Panc1 (cell line): ENCODE measurements at regions not wholly inside any gene's neighbourhood (a gene's known extent, or its start where the extent isn't known, plus 50 kb on each side); places are given as distances from the start of the nearest gene placed in this dataset.

Experiments used
- CTCF ChIP-seq: fragments of 450-650 bp; IDR thresholded peaks from 2 replicates; pipeline ENCODE4 v1.5.1; 2017; ENCODE audit warnings: mild to moderate bottlenecking
- POLR2AphosphoS5 ChIP-seq: IDR thresholded peaks from 2 replicates; pipeline ENCODE4 v1.6.1; 2012; ENCODE audit warnings: mild to moderate bottlenecking, low read depth, low read length, moderate library complexity
- TCF7L2 ChIP-seq: IDR thresholded peaks from 2 replicates; pipeline ENCODE4 v1.6.1; 2011; ENCODE audit warnings: mild to moderate bottlenecking, low read depth, low read length, inconsistent platforms
- TF ChIP-seq, protein P1 (sequence below), 2 experiments: IDR thresholded peaks; 2 replicates each; pipeline ENCODE4 v1.6.1; 2011 to 2012; ENCODE audit warnings: low read depth in 2 of 2, control low read depth in 1 of 2, low read length in 1 of 2, mild to moderate bottlenecking in 1 of 2, moderate library complexity in 1 of 2; ENCODE audit not compliant: insufficient read depth in 1 of 2

DNA sequence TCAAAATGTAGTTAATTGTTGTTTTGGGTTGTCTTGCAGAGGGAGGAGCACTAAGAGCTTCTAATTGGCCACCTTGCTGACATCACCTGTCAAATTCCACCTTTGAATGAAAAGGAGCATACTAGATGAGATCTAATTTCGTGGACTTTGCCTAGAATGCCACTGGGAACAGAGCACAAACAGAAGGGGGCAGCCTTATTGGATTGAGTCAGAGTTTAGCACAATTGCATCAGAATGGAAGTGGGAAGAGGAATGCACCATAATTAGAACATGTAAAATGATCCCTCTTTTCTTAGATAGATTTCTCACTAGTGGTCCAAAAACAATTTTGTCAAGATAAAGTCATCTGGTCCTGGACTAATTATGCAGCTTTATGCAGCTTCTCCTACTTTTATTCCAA is 1552.2 kb downstream of the PCDH9 start:
- TF ChIP-seq POLR2AphosphoS5 (no peak), CTCF (no peak), TCF7L2 (no peak)
- TF ChIP-seq, protein P1, sequence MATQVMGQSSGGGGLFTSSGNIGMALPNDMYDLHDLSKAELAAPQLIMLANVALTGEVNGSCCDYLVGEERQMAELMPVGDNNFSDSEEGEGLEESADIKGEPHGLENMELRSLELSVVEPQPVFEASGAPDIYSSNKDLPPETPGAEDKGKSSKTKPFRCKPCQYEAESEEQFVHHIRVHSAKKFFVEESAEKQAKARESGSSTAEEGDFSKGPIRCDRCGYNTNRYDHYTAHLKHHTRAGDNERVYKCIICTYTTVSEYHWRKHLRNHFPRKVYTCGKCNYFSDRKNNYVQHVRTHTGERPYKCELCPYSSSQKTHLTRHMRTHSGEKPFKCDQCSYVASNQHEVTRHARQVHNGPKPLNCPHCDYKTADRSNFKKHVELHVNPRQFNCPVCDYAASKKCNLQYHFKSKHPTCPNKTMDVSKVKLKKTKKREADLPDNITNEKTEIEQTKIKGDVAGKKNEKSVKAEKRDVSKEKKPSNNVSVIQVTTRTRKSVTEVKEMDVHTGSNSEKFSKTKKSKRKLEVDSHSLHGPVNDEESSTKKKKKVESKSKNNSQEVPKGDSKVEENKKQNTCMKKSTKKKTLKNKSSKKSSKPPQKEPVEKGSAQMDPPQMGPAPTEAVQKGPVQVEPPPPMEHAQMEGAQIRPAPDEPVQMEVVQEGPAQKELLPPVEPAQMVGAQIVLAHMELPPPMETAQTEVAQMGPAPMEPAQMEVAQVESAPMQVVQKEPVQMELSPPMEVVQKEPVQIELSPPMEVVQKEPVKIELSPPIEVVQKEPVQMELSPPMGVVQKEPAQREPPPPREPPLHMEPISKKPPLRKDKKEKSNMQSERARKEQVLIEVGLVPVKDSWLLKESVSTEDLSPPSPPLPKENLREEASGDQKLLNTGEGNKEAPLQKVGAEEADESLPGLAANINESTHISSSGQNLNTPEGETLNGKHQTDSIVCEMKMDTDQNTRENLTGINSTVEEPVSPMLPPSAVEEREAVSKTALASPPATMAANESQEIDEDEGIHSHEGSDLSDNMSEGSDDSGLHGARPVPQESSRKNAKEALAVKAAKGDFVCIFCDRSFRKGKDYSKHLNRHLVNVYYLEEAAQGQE (IDR thresholded peaks at IDR 0.05; ENCODE audit: insufficient read depth in 1 of 2, low read depth in 2 of 2, low read length in 1 of 2): no peak
